ENCODE measurements at regions not wholly inside any gene's neighbourhood (a gene's known extent, or its start where the extent isn't known, plus 50 kb on each side); places are given as distances from the start of the nearest gene placed in this dataset.

DNA sequence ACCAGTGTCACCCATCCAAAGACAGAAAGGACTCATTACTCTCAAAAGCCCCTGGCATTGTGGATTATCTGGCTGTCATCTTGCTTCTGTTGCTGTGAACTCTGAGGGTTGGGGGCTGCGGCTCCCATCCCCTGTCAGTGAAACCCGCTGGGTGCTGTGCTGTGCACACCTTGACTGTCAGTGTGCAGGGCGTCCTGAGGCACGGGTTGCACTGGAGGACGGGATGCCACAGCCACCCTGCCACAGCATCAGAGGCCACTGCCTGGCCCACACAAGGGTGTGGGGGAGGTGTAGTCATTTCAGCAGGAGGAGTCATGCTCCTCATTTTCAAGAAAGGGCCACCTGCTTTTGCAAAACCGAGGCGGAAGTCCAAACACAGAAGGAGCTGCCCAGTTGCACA is 245.8 kb downstream of the GLRX3 start:
- Histone ChIP-seq H3K4me3 (no peak overlapping the region), H3K9me3 (no peaks in the 10 kb centered on the region), H3K27me3 (no peaks in the 10 kb centered on the region), H3K27ac (no peak overlapping the region), H3K36me3 (no peaks in the 10 kb centered on the region), H3K4me1 (no peaks in the 10 kb centered on the region)
- TF ChIP-seq, protein P1, sequence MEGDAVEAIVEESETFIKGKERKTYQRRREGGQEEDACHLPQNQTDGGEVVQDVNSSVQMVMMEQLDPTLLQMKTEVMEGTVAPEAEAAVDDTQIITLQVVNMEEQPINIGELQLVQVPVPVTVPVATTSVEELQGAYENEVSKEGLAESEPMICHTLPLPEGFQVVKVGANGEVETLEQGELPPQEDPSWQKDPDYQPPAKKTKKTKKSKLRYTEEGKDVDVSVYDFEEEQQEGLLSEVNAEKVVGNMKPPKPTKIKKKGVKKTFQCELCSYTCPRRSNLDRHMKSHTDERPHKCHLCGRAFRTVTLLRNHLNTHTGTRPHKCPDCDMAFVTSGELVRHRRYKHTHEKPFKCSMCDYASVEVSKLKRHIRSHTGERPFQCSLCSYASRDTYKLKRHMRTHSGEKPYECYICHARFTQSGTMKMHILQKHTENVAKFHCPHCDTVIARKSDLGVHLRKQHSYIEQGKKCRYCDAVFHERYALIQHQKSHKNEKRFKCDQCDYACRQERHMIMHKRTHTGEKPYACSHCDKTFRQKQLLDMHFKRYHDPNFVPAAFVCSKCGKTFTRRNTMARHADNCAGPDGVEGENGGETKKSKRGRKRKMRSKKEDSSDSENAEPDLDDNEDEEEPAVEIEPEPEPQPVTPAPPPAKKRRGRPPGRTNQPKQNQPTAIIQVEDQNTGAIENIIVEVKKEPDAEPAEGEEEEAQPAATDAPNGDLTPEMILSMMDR (IDR thresholded peaks at IDR 0.05) = no peak
- DNase-seq (ENCODE audit: low spot score in 2 of 2) = peak in 1 of 2 donors; percentile 2
- intact Hi-C loops (cut with DNase I) = no loop called here

DNA sequence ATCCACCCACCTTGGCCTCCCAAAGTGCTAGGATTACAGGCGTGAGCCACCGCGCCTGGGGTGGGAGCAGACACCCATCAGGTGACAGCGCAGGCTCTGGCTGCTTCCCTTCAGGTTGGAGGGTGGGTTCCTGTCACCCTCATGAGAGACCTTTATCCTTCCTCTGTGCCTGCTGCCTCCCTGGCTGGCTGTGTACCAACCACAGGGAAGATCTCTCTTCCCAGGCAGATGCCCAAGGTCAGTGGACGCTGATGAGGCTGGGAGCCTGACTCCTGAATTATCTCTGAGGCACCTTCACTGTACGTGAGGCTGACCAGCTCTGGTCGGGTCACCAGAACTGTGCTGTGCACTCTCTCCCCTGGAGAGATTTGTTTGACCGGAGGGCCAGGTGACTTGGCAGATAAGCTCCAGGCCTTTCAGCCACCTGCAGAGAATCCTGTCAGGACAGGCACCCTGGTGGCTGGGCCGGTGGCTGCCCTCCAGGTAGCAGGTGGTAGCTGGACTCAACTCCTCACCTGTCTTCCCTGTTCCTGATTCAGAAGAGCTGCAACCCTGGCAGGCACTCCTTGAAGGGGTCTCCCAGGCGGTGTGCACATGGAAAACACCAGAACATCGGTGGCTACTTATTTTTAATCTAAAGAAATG is 251.9 kb downstream of the GLRX3 start:
- Histone ChIP-seq H3K4me1 (no peaks in the 10 kb centered on the region), H3K36me3 (no peaks in the 10 kb centered on the region), H3K27ac (no peak overlapping the region), H3K27me3 (no peaks in the 10 kb centered on the region), H3K4me3 (no peak overlapping the region), H3K9me3 (peaks cover 0 to 4% of the 10 kb centered on the region in 2 donors)
- peak in 1 of 2 donors; percentile 39 for DNase-seq (ENCODE audit: low spot score in 2 of 2)
- intact Hi-C loops (cut with DNase I) = no loop called here
- TF ChIP-seq, protein P1 (IDR thresholded peaks at IDR 0.05) = no peak

DNA sequence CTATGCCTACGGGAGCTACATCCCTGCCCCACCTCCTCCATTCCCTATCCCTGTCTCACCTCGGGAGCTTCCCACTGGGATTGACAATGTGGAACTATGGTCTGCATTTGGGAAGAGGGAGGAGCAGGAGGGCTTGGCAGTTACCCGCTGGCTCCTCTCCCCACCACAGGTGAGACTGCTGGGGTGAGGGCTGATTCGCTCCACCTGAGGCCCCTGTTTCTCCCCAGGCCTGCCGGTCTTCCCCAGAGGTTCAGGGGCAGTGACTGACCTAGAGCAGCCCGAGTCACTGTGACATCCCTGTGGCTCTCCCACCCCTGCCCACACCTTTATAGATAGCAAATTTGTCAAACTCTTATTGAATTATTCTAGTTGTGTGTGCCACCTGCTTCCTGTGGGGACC is 252.6 kb downstream of the GLRX3 start:
- H3K36me3 ChIP-seq = no peaks in the 10 kb centered on the region
- H3K9me3 ChIP-seq = peaks cover 0 to 4% of the 10 kb centered on the region in 2 donors
- H3K27ac ChIP-seq = no peak overlapping the region
- H3K27me3 ChIP-seq = no peaks in the 10 kb centered on the region
- TF ChIP-seq, protein P1 (IDR thresholded peaks at IDR 0.05) = no peak
- no peaks in the 10 kb centered on the region for H3K4me1 ChIP-seq
- DNase-seq (ENCODE audit: low spot score in 2 of 2) = peak in 1 of 2 donors; percentile 43
- no peak overlapping the region for H3K4me3 ChIP-seq
- intact Hi-C loops (cut with DNase I) = no loop called here

DNA sequence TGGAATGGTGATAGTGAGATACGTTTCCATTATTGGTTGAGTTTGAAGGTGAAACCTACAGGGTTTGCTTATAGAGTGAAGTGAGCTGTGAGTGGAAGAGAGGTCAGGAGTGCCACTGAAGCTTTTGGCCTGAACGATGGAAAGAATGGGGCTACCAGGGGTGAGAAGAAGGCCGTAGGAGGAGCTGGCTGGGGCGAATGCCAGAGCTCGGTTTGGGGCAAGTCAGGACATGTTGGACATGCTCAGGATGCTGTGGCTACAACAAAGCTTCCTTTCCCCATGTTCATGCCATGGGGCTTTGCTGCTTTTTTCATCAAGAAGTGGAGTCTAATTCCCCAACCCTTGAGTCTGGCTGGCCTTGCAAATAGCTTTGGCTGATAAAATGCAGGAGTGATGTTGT is 253.7 kb downstream of the GLRX3 start:
- no peak overlapping the region for H3K27ac ChIP-seq
- no peaks in the 10 kb centered on the region for H3K4me1 ChIP-seq
- DNase-seq (ENCODE audit: low spot score in 2 of 2) = peak in 1 of 2 donors; percentile 31
- TF ChIP-seq, protein P1 (IDR thresholded peaks at IDR 0.05) = no peak
- no peaks in the 10 kb centered on the region for H3K36me3 ChIP-seq
- H3K9me3 ChIP-seq = peaks cover 0 to 4% of the 10 kb centered on the region in 2 donors
- intact Hi-C loops (cut with DNase I) = no loop called here
- H3K4me3 ChIP-seq = no peak overlapping the region
- no peaks in the 10 kb centered on the region for H3K27me3 ChIP-seq

- Histone ChIP-seq H3K27me3 (no peaks in the 10 kb centered on the region), H3K9me3 (peaks cover 4 to 11% of the 10 kb centered on the region in 2 donors), H3K4me1 (no peaks in the 10 kb centered on the region), H3K36me3 (no peaks in the 10 kb centered on the region), H3K4me3 (no peak overlapping the region), H3K27ac (no peak overlapping the region)
- peak in 1 of 2 donors; percentile 15 for DNase-seq (ENCODE audit: low spot score in 2 of 2)
- intact Hi-C loops (cut with DNase I) = no loop called here
- TF ChIP-seq, protein P1 (IDR thresholded peaks at IDR 0.05) = no peak
Observed at GRCh38 chr10:130392031-130392430, 255.8 kb downstream of the GLRX3 start.

Data from ascending aorta (tissue), 2 donors.